Tongue (tissue), 1 donor: ENCODE measurements at regions not wholly inside any gene's neighbourhood (a gene's known extent, or its start where the extent isn't known, plus 50 kb on each side); places are given as distances from the start of the nearest gene placed in this dataset.
"Not testable (repeated sequence)": the region's sequence is repeated elsewhere in the genome, so short reads cannot be mapped to it uniquely, and the experiment has no call there.

Source experiments
- DNase-seq: peaks from one replicate; pipeline ENCODE4 v3.0.0-alpha.2; 2015

DNA sequence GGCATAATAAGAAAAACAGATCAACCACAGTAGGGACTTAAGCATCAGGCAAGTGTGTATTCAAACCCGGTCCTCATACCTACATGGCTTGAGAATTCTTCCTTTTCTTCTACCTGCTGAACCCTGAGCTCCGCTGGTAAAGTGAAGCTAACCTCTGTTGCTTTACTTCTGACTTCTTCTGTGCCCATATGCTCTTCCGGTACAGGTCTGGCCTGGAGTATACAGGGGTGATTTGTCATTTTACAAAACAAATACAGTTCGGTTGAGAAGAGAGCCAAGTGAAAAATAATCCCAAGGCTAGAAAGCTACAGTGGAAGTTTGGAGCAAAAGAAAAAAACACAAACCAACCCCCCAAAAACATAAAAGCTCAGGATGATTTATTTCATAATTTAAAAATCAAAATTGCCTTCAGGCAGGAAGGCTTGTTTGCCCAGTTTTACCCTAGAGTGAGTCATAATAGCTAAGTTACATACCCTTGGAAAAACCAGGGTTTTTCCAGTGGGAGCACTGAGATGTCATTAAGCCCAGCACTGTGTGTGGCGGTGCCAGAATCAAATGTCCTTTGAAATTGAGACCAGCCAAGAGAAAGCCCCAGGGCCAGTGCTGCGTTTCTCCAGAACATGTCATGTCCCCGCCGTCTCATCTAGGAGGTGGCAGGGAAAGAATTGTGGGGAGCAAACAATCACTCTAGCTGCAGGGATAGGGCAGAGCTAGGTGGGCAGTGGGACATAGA is 305.5 kb upstream of the ISX start:
- DNase-seq = peak; percentile 22

GRCh38 chr22:34761111-34761510 is 304.8 kb upstream of the ISX start:
- peak; percentile 62 for DNase-seq

DNA sequence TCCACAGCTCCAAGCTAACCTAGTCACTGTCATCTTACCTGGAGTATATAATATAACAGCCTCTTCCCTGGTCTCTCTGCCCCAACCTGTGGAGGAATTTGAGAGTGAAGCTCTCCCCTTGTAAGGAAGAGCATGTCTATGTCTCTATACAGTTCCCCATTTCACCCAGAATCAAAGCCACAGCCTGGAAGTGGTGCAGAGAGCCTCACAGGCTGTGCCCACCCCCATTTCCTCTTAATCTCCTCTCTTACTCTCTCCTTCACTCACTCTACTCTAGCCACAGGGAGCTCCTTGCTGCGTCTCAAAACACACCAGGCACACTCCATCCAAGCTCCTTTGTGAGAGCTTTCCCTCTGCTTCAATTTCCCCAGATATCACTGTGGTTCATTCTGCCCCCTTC is 302.5 kb upstream of the ISX start:
- DNase-seq = no peak

DNA sequence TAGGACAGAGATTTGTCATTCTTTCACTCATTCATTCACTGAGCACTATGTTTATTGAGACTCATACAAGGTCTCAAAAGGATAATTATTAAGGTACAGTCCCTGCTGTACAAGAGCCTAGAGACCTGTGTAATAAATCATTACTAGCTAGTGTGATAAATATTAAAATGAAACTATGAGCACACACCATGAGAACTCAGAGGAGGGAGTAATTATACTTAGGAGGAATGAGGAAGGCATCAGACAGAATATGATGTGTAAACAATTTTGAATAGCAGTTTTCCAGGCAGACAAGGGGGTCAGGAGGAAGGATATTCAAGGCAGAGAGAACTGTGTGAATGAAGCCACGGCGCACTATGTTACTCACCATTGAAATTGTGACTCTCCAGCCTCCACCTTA is 300.8 kb upstream of the ISX start:
- DNase-seq = no peak

GRCh38 chr22:34769361-34769760 is 296.6 kb upstream of the ISX start:
- no peak for DNase-seq

- DNase-seq = no peak
Observed at GRCh38 chr22:34776817-34777216, 289.1 kb upstream of the ISX start.

DNA sequence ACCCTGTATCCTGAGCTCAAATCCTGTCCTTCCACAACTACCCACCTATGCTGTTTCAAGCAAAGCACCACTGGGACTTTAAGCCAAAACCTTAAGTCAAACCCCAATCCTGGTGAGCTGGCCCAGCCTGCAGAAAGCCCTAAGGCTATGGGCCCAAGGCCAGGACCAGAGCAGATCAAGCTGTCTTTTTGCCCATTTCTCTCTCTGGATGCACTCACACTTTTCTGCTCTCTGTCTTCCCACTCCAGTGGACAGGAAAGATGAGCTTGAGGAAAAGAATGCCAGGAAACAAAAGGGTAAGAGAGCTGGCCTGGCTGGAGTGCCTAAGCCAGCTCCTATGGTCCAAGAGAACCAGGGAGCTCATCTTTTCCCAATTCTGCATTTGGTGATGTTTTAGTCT is 284.3 kb upstream of the ISX start:
- DNase-seq = no peak

DNA sequence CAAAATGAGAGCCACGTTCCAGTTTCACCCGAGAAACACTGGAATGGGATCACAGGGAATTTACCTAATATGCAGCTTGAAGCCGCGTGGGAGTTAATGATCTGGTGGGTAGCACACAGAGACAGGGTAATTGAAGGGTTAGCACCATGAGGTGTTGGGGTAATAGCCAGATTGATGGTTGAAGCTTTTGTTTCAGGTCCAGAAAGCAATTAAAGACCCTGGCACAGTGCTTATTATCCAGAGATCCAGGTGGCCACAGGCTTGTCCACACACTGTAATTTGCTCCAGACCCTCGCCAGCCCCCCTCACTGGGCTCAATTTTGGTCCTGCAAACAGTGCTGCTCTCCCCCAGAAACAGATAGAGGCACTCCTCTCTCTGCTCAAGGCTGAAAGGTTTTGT is 282.5 kb upstream of the ISX start:
- DNase-seq = no peak

- DNase-seq = no peak
Observed at GRCh38 chr22:34784056-34784455, 281.9 kb upstream of the ISX start.

DNA sequence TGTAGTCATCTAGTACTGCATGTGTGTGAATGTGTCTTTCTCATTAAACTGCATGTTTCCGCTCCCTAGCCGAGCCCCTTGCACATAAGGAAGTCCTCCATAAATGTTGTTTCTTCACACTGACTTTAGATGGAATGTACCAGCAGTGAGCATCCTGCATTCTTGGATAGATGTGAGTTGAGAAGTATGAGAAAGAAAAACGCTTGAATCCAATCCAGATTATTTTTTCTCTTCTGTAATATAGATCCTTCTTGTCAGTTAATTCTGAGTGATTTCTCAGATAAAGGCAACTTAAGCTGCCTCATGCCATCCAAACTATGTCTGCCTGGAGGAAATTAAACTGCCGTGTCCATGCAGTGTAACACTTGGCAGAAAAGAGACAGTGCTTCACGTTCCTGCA is 268.1 kb upstream of the ISX start:
- DNase-seq = peak; percentile 87

- peak; percentile 97 for DNase-seq
Observed at GRCh38 chr22:34798605-34799004, 267.4 kb upstream of the ISX start.

DNA sequence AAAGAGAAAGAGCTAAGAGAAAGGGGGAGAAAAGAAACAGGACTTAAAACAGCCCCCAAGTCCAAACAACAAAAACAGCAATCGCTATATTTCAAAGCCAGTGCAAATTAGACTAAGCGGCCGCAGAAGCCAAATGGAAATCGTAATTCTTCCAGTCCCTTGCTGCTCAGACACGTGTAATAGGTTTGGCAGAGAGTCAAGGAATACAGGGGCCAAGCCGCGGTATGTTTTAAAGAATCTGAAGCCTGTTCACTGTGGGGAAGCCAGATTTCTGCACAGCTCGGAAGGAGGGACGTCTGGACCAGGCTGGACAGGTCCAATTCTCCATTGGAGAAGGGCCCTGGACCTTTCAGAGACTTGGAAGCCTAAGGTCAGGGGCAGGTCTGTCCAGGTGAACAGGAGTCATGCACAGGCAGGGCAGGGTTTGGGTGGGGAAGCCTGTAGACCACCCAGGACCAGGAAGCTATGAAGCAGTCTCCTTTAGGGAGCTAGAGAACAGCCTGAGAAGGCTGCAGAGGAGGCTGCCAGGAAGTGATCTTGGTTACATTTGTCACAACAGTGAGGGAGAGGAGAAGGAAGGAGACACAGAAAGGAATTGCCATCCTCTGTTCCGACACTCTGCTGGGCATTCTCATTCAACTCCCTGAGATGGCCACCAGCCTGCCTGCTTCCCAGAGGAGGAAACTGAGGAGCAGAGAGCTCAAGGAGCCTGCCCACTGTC is 265.5 kb upstream of the ISX start:
- DNase-seq = peak; percentile 95

- DNase-seq = no peak
Observed at GRCh38 chr22:34801221-34801620, 264.7 kb upstream of the ISX start.

DNA sequence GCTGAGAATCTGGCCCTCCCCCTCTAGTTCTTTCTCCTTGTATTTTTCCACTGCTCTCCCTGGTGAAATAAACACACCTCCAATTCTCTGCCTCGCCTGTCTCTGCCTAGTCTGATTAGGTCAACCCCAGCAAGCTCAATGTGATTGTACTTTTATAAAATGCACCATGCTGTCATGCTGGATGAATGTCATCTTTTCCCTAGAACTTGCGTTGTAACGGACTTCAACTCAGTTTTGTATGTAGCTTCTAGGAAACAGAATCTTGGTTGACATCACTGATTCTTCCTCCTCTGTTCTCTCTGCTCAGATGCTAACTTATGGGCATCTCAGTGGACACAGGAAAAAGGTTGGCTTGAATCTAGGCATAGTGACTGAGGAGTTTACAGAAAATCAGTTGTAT is 261.9 kb upstream of the ISX start:
- DNase-seq = no peak

DNA sequence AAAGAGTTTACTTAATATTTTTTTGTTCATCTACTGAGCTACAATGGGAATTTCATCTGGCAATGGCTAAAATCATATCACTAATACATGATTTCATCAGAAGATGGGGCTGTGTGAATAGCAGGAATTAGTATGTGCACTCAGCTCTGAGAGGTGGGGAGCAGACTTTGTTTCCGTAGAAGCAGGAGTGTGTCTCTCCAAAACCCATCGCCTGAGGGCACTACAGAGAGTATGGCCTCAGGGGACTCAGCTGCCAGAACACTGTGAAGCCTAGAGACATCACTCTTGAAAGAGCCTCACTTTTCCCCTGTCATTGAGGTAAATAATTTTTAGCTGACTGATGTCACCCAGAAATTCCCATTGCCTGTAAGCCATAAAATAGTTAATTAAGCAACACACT is 261.4 kb upstream of the ISX start:
- no peak for DNase-seq

DNA sequence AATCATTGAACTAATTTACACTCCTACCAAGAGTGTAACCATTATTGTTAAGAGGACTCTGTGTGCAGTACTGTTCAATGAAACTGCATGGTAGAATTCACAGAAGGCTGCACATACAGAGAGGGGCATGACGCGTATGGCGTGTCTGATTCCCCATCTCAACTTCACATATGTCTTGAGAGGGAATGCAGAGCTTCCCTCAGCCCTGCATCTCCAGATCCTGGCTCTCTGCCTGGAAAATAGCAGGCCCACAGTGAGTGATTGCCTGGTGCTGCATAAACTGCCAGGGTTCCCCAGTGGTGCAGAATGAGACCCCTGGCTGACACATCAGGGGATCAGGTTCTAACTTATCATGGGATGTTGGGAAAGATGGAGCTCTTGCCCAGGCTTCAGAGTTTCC is 260.2 kb upstream of the ISX start:
- peak; percentile 53 for DNase-seq

DNA sequence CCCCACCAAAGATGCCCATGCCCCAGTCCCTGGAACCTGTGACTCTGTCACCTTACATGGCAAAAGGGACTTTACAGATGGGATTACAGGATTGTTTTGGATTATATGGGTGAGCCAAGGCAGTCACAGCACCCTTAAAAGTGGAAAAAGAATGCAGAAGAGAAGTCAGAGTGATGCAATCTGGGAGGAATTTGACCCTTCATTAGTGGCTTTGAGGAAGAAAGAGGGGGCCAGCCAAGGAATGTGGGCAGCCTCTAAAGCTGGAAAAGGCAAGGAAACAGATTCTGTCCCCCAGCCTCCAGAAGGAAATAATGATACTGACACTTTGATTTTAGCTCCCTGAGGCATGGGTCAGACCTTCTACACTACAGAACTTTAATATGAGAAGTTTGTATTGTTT is 257.3 kb upstream of the ISX start:
- no peak for DNase-seq

GRCh38 chr22:34812631-34813030 is 253.3 kb upstream of the ISX start:
- DNase-seq = no peak

GRCh38 chr22:34814260-34815025 is 251.5 kb upstream of the ISX start:
- no peak for DNase-seq

GRCh38 chr22:34829485-34829884 is 236.5 kb upstream of the ISX start:
- DNase-seq = no peak

GRCh38 chr22:34834059-34834458 is 231.9 kb upstream of the ISX start:
- DNase-seq = peak; percentile 38

GRCh38 chr22:34834541-34834940 is 231.4 kb upstream of the ISX start:
- DNase-seq = not testable (repeated sequence)

GRCh38 chr22:34841331-34841771 is 224.6 kb upstream of the ISX start:
- DNase-seq = peak; percentile 18
